ENCODE measurements at regions not wholly inside any gene's neighbourhood (a gene's known extent, or its start where the extent isn't known, plus 50 kb on each side); places are given as distances from the start of the nearest gene placed in this dataset.

- DNase-seq (ENCODE audit: low read depth in 3 of 3, low spot score in 2 of 3): no peak
Measured at GRCh38 chr6:14422917-14423316, 305.3 kb downstream of the CD83 start.

- no peak for DNase-seq (ENCODE audit: low read depth in 3 of 3, low spot score in 2 of 3)
Measured at GRCh38 chr6:14423330-14423729, 305.8 kb downstream of the CD83 start.

- no peak for DNase-seq (ENCODE audit: low read depth in 3 of 3, low spot score in 2 of 3)
Measured at GRCh38 chr6:14423955-14424354, 306.4 kb downstream of the CD83 start.

- DNase-seq (ENCODE audit: low read depth in 3 of 3, low spot score in 2 of 3): no peak
Measured at GRCh38 chr6:14425805-14426204, 308.2 kb downstream of the CD83 start.

GRCh38 chr6:14426281-14426680 lies 308.7 kb downstream of the CD83 start:
- DNase-seq (ENCODE audit: low read depth in 3 of 3, low spot score in 2 of 3): no peak

- no peak for DNase-seq (ENCODE audit: low read depth in 3 of 3, low spot score in 2 of 3)
Measured at GRCh38 chr6:14428269-14428668, 310.7 kb downstream of the CD83 start.

- DNase-seq (ENCODE audit: low read depth in 3 of 3, low spot score in 2 of 3): no peak
Measured at GRCh38 chr6:14429396-14429795, 311.8 kb downstream of the CD83 start.

GRCh38 chr6:14430218-14430617 lies 312.6 kb downstream of the CD83 start:
- no peak for DNase-seq (ENCODE audit: low read depth in 3 of 3, low spot score in 2 of 3)

GRCh38 chr6:14431385-14432330 lies 314.1 kb downstream of the CD83 start:
- DNase-seq (ENCODE audit: low read depth in 3 of 3, low spot score in 2 of 3): no peak

- no peak for DNase-seq (ENCODE audit: low read depth in 3 of 3, low spot score in 2 of 3)
Measured at GRCh38 chr6:14434916-14435690, 317.5 kb downstream of the CD83 start.

GRCh38 chr6:14436592-14437132 lies 319.1 kb downstream of the CD83 start:
- no peak for DNase-seq (ENCODE audit: low read depth in 3 of 3, low spot score in 2 of 3)

- DNase-seq (ENCODE audit: low read depth in 3 of 3, low spot score in 2 of 3): no peak
Measured at GRCh38 chr6:14439419-14439818, 321.8 kb downstream of the CD83 start.

GRCh38 chr6:14440215-14440910 lies 322.8 kb downstream of the CD83 start:
- no peak for DNase-seq (ENCODE audit: low read depth in 3 of 3, low spot score in 2 of 3)

GRCh38 chr6:14440940-14441781 lies 323.6 kb downstream of the CD83 start:
- no peak for DNase-seq (ENCODE audit: low read depth in 3 of 3, low spot score in 2 of 3)

GRCh38 chr6:14442242-14442641 lies 324.7 kb downstream of the CD83 start:
- DNase-seq (ENCODE audit: low read depth in 3 of 3, low spot score in 2 of 3): no peak

- no peak for DNase-seq (ENCODE audit: low read depth in 3 of 3, low spot score in 2 of 3)
Measured at GRCh38 chr6:14443629-14444268, 326.2 kb downstream of the CD83 start.

GRCh38 chr6:14444295-14444972 lies 326.9 kb downstream of the CD83 start:
- no peak for DNase-seq (ENCODE audit: low read depth in 3 of 3, low spot score in 2 of 3)

GRCh38 chr6:14447240-14447639 lies 329.7 kb downstream of the CD83 start:
- DNase-seq (ENCODE audit: low read depth in 3 of 3, low spot score in 2 of 3): no peak

GRCh38 chr6:14448246-14448645 lies 330.7 kb downstream of the CD83 start:
- DNase-seq (ENCODE audit: low read depth in 3 of 3, low spot score in 2 of 3): no peak

All from right renal cortex interstitium (tissue), 3 donors.